HK-2 (cell line): ENCODE measurements at regions not wholly inside any gene's neighbourhood (a gene's known extent, or its start where the extent isn't known, plus 50 kb on each side); places are given as distances from the start of the nearest gene placed in this dataset.

Experiments used
- DNase-seq: peaks from one replicate; pipeline ENCODE4 v3.0.0-alpha.2; 2018; ENCODE audit not compliant: unreplicated experiment

GRCh38 chr2:196391149-196391479 is 219.7 kb upstream of the STK17B start:
- no peak for DNase-seq

GRCh38 chr2:196399096-196399495 is 227.7 kb upstream of the STK17B start:
- no peak for DNase-seq

- DNase-seq: peak; percentile 10
Observed at GRCh38 chr2:196399722-196400691, 228.6 kb upstream of the STK17B start.

GRCh38 chr2:196403471-196403870 is 232.1 kb upstream of the STK17B start:
- DNase-seq: no peak

GRCh38 chr2:196404276-196404675 is 232.9 kb upstream of the STK17B start:
- no peak for DNase-seq

- DNase-seq: no peak
Observed at GRCh38 chr2:196407675-196408264, 231.7 kb upstream of the CCDC150 start.

GRCh38 chr2:196409376-196409775 is 230.1 kb upstream of the CCDC150 start:
- no peak for DNase-seq

GRCh38 chr2:196410008-196410407 is 229.5 kb upstream of the CCDC150 start:
- no peak for DNase-seq

- no peak for DNase-seq
Observed at GRCh38 chr2:196413821-196414274, 225.7 kb upstream of the CCDC150 start.

- DNase-seq: no peak
Observed at GRCh38 chr2:196415384-196415783, 224.1 kb upstream of the CCDC150 start.

- no peak for DNase-seq
Observed at GRCh38 chr2:196420143-196420542, 219.4 kb upstream of the CCDC150 start.

- DNase-seq: no peak
Observed at GRCh38 chr2:196421880-196422279, 217.6 kb upstream of the CCDC150 start.

- no peak for DNase-seq
Observed at GRCh38 chr2:196422361-196422760, 217.2 kb upstream of the CCDC150 start.

- DNase-seq: no peak
Observed at GRCh38 chr2:196426122-196426521, 213.4 kb upstream of the CCDC150 start.

- DNase-seq: no peak
Observed at GRCh38 chr2:196427986-196428634, 211.4 kb upstream of the CCDC150 start.

GRCh38 chr2:196431076-196431475 is 208.4 kb upstream of the CCDC150 start:
- no peak for DNase-seq

GRCh38 chr2:196431957-196432356 is 207.6 kb upstream of the CCDC150 start:
- DNase-seq: peak; percentile 7

- DNase-seq: no peak
Observed at GRCh38 chr2:196433116-196433515, 206.4 kb upstream of the CCDC150 start.

GRCh38 chr2:196434217-196434616 is 205.3 kb upstream of the CCDC150 start:
- DNase-seq: no peak

- DNase-seq: no peak
Observed at GRCh38 chr2:196435189-196435588, 204.3 kb upstream of the CCDC150 start.

- DNase-seq: no peak
Observed at GRCh38 chr2:196437626-196438025, 201.9 kb upstream of the CCDC150 start.

GRCh38 chr2:196439760-196440159 is 199.8 kb upstream of the CCDC150 start:
- no peak for DNase-seq

GRCh38 chr2:196440413-196440812 is 199.1 kb upstream of the CCDC150 start:
- DNase-seq: no peak
